A549 (cell line): ENCODE measurements at regions not wholly inside any gene's neighbourhood (a gene's known extent, or its start where the extent isn't known, plus 50 kb on each side); places are given as distances from the start of the nearest gene placed in this dataset.

Source experiments
- CTCF ChIP-seq: fragments of >200 bp; sonication (Bioruptor Twin); formaldehyde crosslinking; IDR thresholded peaks from 3 replicates; pipeline ENCODE4 v1.5.1; 2016
- JUN ChIP-seq, 2 experiments: fragments of >200 bp; sonication (Bioruptor Twin); formaldehyde crosslinking; IDR thresholded peaks; 2 replicates in 1 of 2; 3 replicates in 1 of 2; pipeline ENCODE4 v1.6.1; 2016 to 2017
- RAD21 ChIP-seq, 2 experiments: fragments of >200 bp in 1 of 2; sonication (Bioruptor Twin) in 1 of 2; formaldehyde crosslinking in 1 of 2; IDR thresholded peaks in 1 of 2; conservative IDR thresholded peaks in 1 of 2; 2 replicates in 1 of 2; 3 replicates in 1 of 2; pipeline ENCODE4 v1.6.1; 2012 to 2018; ENCODE audit warnings: inconsistent platforms in 1 of 2
- TF ChIP-seq, protein P1 (sequence below): fragments of 200-600 bp; sonication (generic); IDR thresholded peaks from 2 replicates; pipeline ENCODE4 v1.6.1; 2016; ENCODE audit warnings: antibody characterized with exemption, mild to moderate bottlenecking, moderate library complexity

DNA sequence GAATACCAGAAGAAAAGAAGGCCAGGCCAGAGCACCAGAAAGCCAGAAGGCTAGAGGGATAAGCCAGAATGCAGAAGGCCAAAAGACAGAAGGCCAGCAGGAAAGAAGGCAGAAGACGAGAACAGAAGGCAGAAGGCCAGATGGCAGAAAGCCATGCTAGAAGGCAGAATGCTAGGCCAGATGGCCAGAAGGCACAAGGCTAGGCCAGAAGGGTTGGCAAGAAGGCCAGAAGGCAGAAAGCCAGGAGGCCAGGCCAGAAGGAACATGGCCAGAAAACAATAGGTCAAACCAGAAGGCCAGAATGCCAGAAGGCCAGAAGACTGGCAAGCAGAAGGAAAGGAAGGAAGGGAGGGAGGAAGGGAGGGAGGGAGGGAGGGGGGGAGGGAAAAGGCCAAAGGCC, 188.8 kb downstream of the TUBA3C start:
- TF ChIP-seq JUN (IDR thresholded peaks at IDR 0.05) (no peak), RAD21 (conservative IDR thresholded peaks at IDR 0.05 in 1 of 2, IDR thresholded peaks at IDR 0.05 in 1 of 2) (no peak), CTCF (no peak)
- TF ChIP-seq, protein P1, sequence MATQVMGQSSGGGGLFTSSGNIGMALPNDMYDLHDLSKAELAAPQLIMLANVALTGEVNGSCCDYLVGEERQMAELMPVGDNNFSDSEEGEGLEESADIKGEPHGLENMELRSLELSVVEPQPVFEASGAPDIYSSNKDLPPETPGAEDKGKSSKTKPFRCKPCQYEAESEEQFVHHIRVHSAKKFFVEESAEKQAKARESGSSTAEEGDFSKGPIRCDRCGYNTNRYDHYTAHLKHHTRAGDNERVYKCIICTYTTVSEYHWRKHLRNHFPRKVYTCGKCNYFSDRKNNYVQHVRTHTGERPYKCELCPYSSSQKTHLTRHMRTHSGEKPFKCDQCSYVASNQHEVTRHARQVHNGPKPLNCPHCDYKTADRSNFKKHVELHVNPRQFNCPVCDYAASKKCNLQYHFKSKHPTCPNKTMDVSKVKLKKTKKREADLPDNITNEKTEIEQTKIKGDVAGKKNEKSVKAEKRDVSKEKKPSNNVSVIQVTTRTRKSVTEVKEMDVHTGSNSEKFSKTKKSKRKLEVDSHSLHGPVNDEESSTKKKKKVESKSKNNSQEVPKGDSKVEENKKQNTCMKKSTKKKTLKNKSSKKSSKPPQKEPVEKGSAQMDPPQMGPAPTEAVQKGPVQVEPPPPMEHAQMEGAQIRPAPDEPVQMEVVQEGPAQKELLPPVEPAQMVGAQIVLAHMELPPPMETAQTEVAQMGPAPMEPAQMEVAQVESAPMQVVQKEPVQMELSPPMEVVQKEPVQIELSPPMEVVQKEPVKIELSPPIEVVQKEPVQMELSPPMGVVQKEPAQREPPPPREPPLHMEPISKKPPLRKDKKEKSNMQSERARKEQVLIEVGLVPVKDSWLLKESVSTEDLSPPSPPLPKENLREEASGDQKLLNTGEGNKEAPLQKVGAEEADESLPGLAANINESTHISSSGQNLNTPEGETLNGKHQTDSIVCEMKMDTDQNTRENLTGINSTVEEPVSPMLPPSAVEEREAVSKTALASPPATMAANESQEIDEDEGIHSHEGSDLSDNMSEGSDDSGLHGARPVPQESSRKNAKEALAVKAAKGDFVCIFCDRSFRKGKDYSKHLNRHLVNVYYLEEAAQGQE = no peak
